ENCODE measurements at regions not wholly inside any gene's neighbourhood (a gene's known extent, or its start where the extent isn't known, plus 50 kb on each side); places are given as distances from the start of the nearest gene placed in this dataset.

GRCh38 chr18:10314066-10314465 lies 140.4 kb upstream of the APCDD1 start:
- TF ChIP-seq, protein P1, sequence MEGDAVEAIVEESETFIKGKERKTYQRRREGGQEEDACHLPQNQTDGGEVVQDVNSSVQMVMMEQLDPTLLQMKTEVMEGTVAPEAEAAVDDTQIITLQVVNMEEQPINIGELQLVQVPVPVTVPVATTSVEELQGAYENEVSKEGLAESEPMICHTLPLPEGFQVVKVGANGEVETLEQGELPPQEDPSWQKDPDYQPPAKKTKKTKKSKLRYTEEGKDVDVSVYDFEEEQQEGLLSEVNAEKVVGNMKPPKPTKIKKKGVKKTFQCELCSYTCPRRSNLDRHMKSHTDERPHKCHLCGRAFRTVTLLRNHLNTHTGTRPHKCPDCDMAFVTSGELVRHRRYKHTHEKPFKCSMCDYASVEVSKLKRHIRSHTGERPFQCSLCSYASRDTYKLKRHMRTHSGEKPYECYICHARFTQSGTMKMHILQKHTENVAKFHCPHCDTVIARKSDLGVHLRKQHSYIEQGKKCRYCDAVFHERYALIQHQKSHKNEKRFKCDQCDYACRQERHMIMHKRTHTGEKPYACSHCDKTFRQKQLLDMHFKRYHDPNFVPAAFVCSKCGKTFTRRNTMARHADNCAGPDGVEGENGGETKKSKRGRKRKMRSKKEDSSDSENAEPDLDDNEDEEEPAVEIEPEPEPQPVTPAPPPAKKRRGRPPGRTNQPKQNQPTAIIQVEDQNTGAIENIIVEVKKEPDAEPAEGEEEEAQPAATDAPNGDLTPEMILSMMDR (conservative IDR thresholded peaks at IDR 0.05; ENCODE audit: control insufficient read depth, insufficient read depth, low read depth, low read length), result no peak

GRCh38 chr18:10315522-10315921 lies 138.9 kb upstream of the APCDD1 start:
- TF ChIP-seq, protein P1 (conservative IDR thresholded peaks at IDR 0.05; ENCODE audit: control insufficient read depth, insufficient read depth, low read depth, low read length), result no peak
- no peak for DNase-seq (ENCODE audit: low read depth)
- no peak overlapping the region for H3K4me3 ChIP-seq (ENCODE audit: control insufficient read depth, low read depth, low read length)

More at GRCh38 chr18:10314066-10314465, 140.4 kb upstream of the APCDD1 start:
- H3K4me3 ChIP-seq (ENCODE audit: control insufficient read depth, low read depth, low read length), result no peak overlapping the region
- no peak for DNase-seq (ENCODE audit: low read depth)

GRCh38 chr18:10316778-10317177 lies 137.7 kb upstream of the APCDD1 start:
- no peak for DNase-seq (ENCODE audit: low read depth)
- TF ChIP-seq, protein P1 (conservative IDR thresholded peaks at IDR 0.05; ENCODE audit: control insufficient read depth, insufficient read depth, low read depth, low read length), result no peak

DNA sequence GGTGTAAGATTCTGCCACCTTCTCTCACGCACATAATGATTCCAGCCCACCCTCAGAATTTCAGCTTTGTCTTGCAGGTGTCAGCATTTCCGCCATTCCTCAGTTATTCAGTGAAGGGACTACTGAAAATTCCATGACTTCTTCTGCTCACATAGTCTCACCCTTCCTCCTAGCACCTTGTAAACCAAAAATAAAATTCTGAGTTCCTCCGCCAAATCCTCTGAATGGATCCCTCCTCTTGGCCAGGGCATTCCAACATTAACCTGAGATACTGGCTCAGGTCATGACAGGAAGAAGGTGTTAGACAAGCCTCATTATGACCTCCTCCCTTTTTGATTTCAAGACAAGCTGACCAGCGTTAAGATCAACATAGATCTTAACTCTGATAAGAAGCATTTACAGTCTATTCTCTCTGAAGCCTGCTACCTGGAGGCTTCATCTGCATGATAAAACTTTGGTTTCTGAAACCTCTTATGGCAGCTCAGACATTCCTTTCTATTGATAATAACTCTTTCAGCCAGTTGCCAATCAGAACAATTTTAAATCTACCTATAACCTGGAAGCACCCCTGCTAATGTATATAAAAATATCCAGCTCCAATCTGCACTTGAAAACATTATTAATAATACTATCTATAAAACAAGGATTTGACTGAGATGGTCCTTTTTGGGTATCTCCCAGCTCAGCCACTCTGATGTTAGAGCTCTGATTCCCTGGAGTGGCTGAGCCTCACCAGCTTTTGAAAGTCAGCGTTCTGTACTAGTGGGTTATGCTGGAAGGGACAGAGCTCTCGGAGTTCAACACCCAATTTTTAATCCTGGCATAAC lies 136.4 kb upstream of the APCDD1 start:
- TF ChIP-seq, protein P1 (conservative IDR thresholded peaks at IDR 0.05; ENCODE audit: control insufficient read depth, insufficient read depth, low read depth, low read length), result no peak
- H3K4me3 ChIP-seq (ENCODE audit: control insufficient read depth, low read depth, low read length), result no peak overlapping the region
- DNase-seq (ENCODE audit: low read depth), result no peak

More at GRCh38 chr18:10316778-10317177, 137.7 kb upstream of the APCDD1 start:
- H3K4me3 ChIP-seq (ENCODE audit: control insufficient read depth, low read depth, low read length), result no peak overlapping the region

- no peak overlapping the region for H3K4me3 ChIP-seq (ENCODE audit: control insufficient read depth, low read depth, low read length)
- peak; percentile 21 for DNase-seq (ENCODE audit: low read depth)
- TF ChIP-seq, protein P1 (conservative IDR thresholded peaks at IDR 0.05; ENCODE audit: control insufficient read depth, insufficient read depth, low read depth, low read length), result no peak
These were observed 135.8 kb upstream of the APCDD1 start for GRCh38 chr18:10318691-10318970.

GRCh38 chr18:10319026-10319425 lies 135.4 kb upstream of the APCDD1 start:
- no peak overlapping the region for H3K4me3 ChIP-seq (ENCODE audit: control insufficient read depth, low read depth, low read length)
- DNase-seq (ENCODE audit: low read depth), result no peak
- TF ChIP-seq, protein P1 (conservative IDR thresholded peaks at IDR 0.05; ENCODE audit: control insufficient read depth, insufficient read depth, low read depth, low read length), result no peak
